ENCODE measurements at regions not wholly inside any gene's neighbourhood (a gene's known extent, or its start where the extent isn't known, plus 50 kb on each side); places are given as distances from the start of the nearest gene placed in this dataset.

GRCh38 chr5:155368490-155368889, 354.9 kb downstream of the KIF4B start:
- TF ChIP-seq, protein P1, sequence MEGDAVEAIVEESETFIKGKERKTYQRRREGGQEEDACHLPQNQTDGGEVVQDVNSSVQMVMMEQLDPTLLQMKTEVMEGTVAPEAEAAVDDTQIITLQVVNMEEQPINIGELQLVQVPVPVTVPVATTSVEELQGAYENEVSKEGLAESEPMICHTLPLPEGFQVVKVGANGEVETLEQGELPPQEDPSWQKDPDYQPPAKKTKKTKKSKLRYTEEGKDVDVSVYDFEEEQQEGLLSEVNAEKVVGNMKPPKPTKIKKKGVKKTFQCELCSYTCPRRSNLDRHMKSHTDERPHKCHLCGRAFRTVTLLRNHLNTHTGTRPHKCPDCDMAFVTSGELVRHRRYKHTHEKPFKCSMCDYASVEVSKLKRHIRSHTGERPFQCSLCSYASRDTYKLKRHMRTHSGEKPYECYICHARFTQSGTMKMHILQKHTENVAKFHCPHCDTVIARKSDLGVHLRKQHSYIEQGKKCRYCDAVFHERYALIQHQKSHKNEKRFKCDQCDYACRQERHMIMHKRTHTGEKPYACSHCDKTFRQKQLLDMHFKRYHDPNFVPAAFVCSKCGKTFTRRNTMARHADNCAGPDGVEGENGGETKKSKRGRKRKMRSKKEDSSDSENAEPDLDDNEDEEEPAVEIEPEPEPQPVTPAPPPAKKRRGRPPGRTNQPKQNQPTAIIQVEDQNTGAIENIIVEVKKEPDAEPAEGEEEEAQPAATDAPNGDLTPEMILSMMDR (conservative IDR thresholded peaks at IDR 0.05; ENCODE audit: low read depth, low read length): no peak
- no peak for DNase-seq (ENCODE audit: low read depth)

DNA sequence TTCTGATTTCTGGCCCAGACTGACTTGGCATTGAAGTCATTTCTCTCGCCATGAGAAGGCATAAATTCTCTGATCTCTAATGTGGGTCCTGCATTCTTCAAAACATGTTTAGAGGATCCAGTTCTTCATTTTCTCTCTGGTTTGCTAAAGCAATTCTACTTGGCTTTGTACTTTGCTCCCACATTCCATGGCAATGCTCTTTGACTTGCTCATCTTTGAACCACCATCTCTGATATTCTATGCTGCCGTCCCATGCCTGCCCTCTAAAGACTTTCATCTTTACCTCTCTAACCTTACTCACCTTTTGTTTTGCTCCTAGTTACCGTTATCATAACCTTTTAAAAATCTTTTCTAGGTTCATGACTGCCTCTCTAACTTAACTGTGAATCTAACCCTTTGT, 366.9 kb downstream of the KIF4B start:
- TF ChIP-seq, protein P1 (conservative IDR thresholded peaks at IDR 0.05; ENCODE audit: low read depth, low read length): no peak
- DNase-seq (ENCODE audit: low read depth): no peak
- no peak overlapping the region for H3K4me3 ChIP-seq (ENCODE audit: low read length)

More at GRCh38 chr5:155368490-155368889, 354.9 kb downstream of the KIF4B start:
- no peak overlapping the region for H3K4me3 ChIP-seq (ENCODE audit: low read length)

GRCh38 chr5:155381654-155382053, 368.1 kb downstream of the KIF4B start:
- TF ChIP-seq, protein P1 (conservative IDR thresholded peaks at IDR 0.05; ENCODE audit: low read depth, low read length): no peak
- no peak for DNase-seq (ENCODE audit: low read depth)
- H3K4me3 ChIP-seq (ENCODE audit: low read length): no peak overlapping the region

GRCh38 chr5:155389498-155389897, 375.9 kb downstream of the KIF4B start:
- no peak for DNase-seq (ENCODE audit: low read depth)
- H3K4me3 ChIP-seq (ENCODE audit: low read length): no peak overlapping the region
- TF ChIP-seq, protein P1 (conservative IDR thresholded peaks at IDR 0.05; ENCODE audit: low read depth, low read length): no peak

GRCh38 chr5:155394727-155395126, 381.2 kb downstream of the KIF4B start:
- DNase-seq (ENCODE audit: low read depth): no peak
- TF ChIP-seq, protein P1 (conservative IDR thresholded peaks at IDR 0.05; ENCODE audit: low read depth, low read length): no peak
- H3K4me3 ChIP-seq (ENCODE audit: low read length): no peak overlapping the region

DNA sequence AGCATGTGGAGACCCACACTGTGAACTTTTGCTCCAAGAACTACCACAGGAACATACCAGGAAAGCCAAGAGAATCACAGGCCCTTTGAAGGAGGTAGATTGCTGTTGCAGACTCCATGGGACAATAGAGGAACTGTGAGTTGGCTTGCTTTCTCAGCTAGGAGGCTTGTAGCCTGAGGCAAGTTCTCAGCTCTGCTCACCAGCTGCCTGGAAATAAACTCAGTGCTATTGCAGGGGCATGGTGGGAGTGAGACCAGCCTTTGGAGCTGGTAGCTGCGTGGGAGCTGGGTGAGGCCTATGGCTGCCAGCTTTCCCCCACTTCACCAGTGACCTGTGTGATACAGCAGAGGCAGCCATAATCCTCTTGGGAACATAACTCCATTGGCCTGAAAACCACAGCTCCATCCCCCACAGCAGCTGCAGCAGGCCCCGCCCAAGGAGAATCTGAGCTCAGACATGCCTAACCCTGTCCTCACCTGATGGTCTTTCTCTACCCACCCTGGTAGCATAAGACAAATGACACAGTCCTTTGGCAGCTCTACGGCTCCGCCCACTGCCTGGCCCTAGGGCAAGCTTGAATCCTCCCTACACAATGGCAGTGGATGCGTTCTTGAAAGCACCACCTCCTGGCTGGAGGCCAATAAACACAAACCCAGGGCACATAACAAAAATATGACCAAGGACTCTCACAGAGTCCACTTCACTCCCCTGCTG, 389.5 kb downstream of the KIF4B start:
- TF ChIP-seq, protein P1 (conservative IDR thresholded peaks at IDR 0.05; ENCODE audit: low read depth, low read length): no peak
- no peak overlapping the region for H3K4me3 ChIP-seq (ENCODE audit: low read length)
- DNase-seq (ENCODE audit: low read depth): no peak

- no peak for DNase-seq (ENCODE audit: low read depth)
- TF ChIP-seq, protein P1 (conservative IDR thresholded peaks at IDR 0.05; ENCODE audit: low read depth, low read length): no peak
- H3K4me3 ChIP-seq (ENCODE audit: low read length): no peak overlapping the region
Measured at GRCh38 chr5:155406815-155407214, 393.3 kb downstream of the KIF4B start.

Measured in retinal pigment epithelial cell (primary cell).